GM21619 (cell line): ENCODE measurements at regions not wholly inside any gene's neighbourhood (a gene's known extent, or its start where the extent isn't known, plus 50 kb on each side); places are given as distances from the start of the nearest gene placed in this dataset.
"Not testable (repeated sequence)": the region's sequence is repeated elsewhere in the genome, so short reads cannot be mapped to it uniquely, and the experiment has no call there.

Experiments used
- ATAC-seq: cut with Tn5 transposase; IDR thresholded peaks from one replicate; pipeline ENCODE4 v1.9.1; 2021; ENCODE audit not compliant: unreplicated experiment

GRCh38 chr5:102154791-102155605, 141.1 kb downstream of the SLCO4C1 start:
- ATAC-seq, result peak; percentile 40

GRCh38 chr5:102154291-102154690, 141.8 kb downstream of the SLCO4C1 start:
- ATAC-seq, result no peak

DNA sequence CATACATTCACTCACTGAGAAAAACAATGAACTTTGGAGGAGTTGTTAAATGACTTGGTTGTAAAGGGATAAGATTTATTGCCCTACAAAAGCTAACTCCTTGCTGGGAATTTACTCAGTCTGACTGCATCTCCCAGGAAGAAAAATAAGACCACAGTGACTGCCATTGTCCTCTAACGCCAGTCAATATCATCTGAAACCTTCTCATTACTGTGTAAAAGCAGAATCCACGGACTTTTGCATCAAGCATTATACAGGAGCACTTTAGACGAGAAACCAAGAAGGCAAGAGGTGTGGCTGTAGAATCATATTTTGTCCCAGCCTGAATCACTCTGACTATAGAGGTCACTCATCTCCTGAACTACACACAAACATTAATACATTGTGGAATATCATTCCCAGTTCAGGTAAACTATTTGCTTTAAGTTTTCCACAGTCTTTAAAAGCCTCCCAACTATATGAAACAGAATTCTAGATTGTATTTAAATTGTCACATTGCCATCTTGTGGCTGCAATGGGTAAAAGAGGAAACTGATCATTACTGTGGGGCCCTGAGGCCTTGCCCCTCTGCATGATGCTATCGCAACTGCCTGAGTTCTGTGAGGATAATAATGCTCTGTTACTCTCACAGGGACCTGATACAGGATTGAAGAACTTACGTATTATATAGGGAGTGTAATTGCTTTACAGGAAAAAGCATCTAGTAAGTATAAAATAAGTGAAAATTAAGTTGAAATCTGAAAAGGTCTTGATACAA, 142.9 kb downstream of the SLCO4C1 start:
- ATAC-seq, result peak; percentile 86

DNA sequence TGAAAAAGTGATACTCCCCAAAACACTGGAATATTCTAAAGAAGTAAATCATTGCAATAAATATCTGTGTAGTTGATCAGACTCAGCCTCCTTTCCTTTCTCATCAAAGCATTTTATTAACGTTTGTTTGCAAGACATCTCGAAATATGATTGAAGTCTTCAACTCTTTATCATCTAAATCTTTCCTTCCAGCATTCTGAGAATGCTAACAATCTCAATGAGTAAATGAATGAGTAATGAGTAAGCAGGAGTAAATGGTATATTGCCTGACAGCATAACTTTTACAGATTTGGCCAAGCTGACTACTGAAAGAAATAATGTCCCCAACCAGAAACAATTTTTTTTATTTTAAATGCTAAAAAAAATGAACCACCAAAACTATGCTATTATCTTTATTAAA, 157.1 kb downstream of the SLCO4C1 start:
- ATAC-seq, result no peak

- no peak for ATAC-seq
Observed at GRCh38 chr5:102138243-102138653, 157.8 kb downstream of the SLCO4C1 start.

DNA sequence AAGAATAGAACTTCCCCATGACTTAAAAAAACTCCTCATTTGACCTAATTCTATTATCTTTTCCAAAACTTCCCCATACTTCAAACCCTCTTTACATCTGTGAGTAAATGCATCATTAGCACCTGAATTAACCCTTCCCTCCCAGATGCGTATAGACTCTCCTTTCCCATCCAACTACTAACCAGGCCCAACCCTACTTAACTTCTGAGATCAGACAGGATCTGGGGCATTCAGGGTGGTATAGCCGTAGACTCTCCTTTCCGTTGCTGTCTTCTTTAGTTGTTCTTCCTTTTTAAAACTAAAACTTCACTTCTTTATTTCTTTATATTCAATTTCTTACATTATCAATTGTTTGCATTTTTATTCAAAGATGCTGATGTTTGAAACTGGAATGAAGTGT, 165.2 kb downstream of the SLCO4C1 start:
- no peak for ATAC-seq

DNA sequence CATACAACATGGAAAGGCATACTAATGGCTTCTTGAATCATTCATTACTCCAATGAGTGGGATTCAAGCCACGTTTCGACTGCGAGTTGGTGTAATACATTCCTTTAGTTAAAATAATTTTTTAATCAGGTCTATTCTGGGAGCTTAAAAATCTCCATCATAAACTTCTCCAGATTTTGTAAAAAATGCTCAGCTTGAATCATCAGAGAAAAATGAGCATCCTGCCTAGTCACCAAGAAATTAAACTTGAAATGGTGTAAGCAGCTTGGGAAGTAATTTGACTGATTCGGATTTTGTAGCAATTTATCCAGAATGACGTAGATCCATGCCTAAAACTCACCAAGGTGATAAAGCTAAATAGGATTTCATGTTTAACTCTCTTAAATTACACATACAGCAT, 165.7 kb downstream of the SLCO4C1 start:
- no peak for ATAC-seq

- no peak for ATAC-seq
Observed at GRCh38 chr5:102119252-102119651, 176.8 kb downstream of the SLCO4C1 start.

DNA sequence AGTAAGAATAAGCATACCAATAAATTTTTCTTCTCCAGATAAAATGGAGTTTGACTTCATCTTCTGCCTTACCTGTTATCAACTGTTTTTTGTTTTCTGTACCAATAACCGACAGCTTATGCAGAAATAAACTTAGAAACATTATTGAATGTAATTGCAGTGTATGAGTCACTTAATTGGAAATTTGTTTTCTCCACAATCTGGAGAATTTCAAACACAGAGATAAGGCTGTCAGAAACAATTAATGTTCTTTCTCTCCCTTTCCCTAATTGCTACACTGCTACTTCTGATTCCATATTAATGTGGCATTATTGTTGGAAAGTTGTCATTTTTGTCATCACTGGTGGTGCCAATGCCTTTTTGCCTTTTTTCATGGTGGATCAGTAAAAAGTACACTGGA, 180.3 kb downstream of the SLCO4C1 start:
- ATAC-seq, result no peak

GRCh38 chr5:102114525-102115069, 181.5 kb downstream of the SLCO4C1 start:
- ATAC-seq, result no peak

GRCh38 chr5:102107865-102108264, 188.2 kb downstream of the SLCO4C1 start:
- no peak for ATAC-seq

DNA sequence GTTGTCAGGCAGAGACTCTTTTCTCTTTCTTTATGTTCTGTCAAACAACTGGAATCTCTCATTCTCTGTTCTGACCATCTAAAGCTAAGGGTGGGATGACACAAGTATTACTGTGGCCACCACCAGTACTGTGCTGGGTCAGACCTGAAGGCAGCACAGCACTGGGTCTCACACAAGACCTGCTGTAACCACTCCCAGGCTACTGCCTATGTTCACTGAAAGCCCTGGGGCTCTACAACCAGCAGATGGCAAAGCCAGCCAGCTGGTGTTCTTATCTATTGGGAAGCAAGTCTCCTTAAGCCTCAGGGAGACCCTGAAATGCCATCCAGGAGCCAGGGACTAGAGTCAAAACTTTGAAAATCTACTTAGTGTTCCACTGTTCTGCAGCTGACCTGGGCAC, 189.5 kb downstream of the SLCO4C1 start:
- no peak for ATAC-seq

- ATAC-seq, result no peak
Observed at GRCh38 chr5:102099766-102100331, 196.2 kb downstream of the SLCO4C1 start.

- not testable (repeated sequence) for ATAC-seq
Observed at GRCh38 chr5:102099083-102099482, 197.0 kb downstream of the SLCO4C1 start.

GRCh38 chr5:102098606-102099005, 197.5 kb downstream of the SLCO4C1 start:
- not testable (repeated sequence) for ATAC-seq

GRCh38 chr5:102090770-102091169, 205.3 kb downstream of the SLCO4C1 start:
- ATAC-seq, result peak; percentile 87

DNA sequence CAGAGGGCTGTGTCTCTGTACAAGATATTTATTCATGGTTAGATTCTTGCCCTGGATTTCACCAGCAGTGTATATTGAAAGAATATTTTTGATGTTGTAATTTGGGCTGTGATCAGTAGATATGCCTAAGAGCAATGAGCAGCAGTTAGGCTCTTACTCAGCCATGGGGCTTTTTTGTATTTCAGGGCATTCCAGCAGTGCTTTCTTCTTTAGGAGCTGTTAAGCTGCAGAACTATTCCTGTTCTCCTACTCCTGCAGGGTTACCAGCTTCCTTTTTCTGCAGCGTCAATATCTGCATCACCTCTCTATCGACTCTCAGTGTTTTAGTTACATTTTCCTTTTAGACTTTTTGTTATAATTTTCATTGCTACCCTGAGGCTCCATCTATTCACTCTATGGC, 206.2 kb downstream of the SLCO4C1 start:
- no peak for ATAC-seq

DNA sequence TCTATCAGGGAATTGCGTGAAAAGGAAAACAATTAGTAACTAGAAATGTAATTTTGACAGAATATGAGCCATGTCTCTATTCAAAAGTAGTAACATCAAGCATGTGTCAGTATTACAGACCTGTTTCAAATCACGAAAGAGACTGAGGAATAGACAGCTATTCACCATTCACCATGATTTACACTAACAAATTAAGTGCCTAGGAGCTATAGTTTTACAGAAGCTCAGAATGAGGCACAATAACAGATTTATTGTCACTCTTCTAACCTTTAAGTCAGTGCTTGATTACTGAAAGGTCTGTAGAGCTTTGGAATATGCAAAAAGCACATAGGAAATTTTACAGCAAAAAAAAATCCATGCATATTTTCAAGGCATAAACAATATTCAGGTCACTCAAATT, 208.2 kb downstream of the SLCO4C1 start:
- no peak for ATAC-seq

- no peak for ATAC-seq
Observed at GRCh38 chr5:102080288-102080687, 215.8 kb downstream of the SLCO4C1 start.

GRCh38 chr5:102077920-102078319, 218.2 kb downstream of the SLCO4C1 start:
- ATAC-seq, result no peak

GRCh38 chr5:102069974-102070373, 226.1 kb downstream of the SLCO4C1 start:
- no peak for ATAC-seq

GRCh38 chr5:102068870-102069269, 227.2 kb downstream of the SLCO4C1 start:
- no peak for ATAC-seq
